ENCODE measurements at regions not wholly inside any gene's neighbourhood (a gene's known extent, or its start where the extent isn't known, plus 50 kb on each side); places are given as distances from the start of the nearest gene placed in this dataset.
"Not testable (repeated sequence)": the region's sequence is repeated elsewhere in the genome, so short reads cannot be mapped to it uniquely, and the experiment has no call there.

DNA sequence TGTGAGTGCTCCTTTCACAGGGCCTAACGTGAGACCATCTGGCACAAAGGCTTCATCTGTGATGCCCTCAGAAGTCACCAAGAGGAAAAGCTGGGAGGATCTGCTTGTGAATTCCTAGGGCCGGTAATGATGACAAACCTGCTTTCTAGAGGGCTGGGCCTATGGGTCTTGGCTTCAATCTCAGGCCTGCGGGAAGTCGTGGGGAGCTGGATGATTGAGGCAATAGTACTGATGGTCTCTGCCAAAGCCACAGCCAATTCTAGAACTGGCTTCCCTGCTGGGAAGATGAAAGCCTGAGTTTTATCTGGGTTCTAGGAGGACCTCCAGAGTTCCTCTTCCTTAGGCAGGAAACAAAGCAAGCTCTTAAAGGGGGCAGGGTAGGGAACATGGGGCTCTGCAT is 102.7 kb downstream of the TMEM215 start:
- H3K27ac ChIP-seq = no peak overlapping the region
- no peaks in the 10 kb centered on the region for H3K9me2 ChIP-seq (ENCODE audit: insufficient read depth)
- H3K79me2 ChIP-seq (ENCODE audit: insufficient read depth) = no peaks in the 10 kb centered on the region
- H3K36me3 ChIP-seq (ENCODE audit: low read depth) = no peaks in the 10 kb centered on the region
- DNase-seq = no peak
- no peaks in the 10 kb centered on the region for H4K20me1 ChIP-seq (ENCODE audit: insufficient read depth)
- in situ Hi-C loops (cut with MboI) = no loop called here
- no peak overlapping the region for H3K4me3 ChIP-seq
- 47 to 53% methylated on average over 4 of the region's 4 CpGs for WGBS, 2 experiments (ENCODE audit: low coverage in 1 of 2, low lambda C conversion rate in 2 of 2, missing lambda C conversion rate in 2 of 2)
- H3K4me2 ChIP-seq (ENCODE audit: unreplicated experiment) = no peak overlapping the region
- H3F3A ChIP-seq (ENCODE audit: insufficient read depth) = no peaks in the 10 kb centered on the region
- TF ChIP-seq EZH2 (IDR thresholded peaks at IDR 0.05; ENCODE audit: insufficient read depth, poor library complexity, severe bottlenecking) (no peak), EZH2phosphoT487 (IDR thresholded peaks at IDR 0.05; ENCODE audit: insufficient read depth, low read depth) (no peak)
- no peak overlapping the region for H3K9ac ChIP-seq
- H3K27me3 ChIP-seq (replicated peaks; ENCODE audit: insufficient read depth) = 0 out of 2 replicates have a peak, but pooled peaks cover 8% of the 10 kb centered on the region
- H3K4me1 ChIP-seq (ENCODE audit: insufficient read depth) = no peaks in the 10 kb centered on the region
- no peak overlapping the region for H2AFZ ChIP-seq
- no peaks in the 10 kb centered on the region for H3K9me3 ChIP-seq (ENCODE audit: low read depth)

DNA sequence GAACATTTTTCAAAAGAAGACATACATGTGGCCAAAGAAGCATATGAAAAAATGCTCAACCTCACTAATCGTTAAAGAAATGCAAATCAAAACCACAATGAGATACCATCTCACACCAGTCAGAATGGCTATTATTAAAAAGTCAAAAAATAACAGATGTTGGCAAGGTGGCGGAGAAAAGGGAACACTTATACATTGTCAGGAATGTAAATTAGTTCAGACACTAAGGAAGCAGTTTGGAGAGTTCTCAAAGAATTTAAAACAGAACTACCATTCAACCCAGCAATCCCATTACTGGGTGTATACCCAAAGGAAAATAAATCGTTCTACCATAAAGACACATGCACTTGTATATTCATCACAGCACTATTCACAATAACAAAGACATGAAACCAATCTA is 106.9 kb downstream of the APTX start:
- H3K9me2 ChIP-seq (ENCODE audit: insufficient read depth); H3K79me2 ChIP-seq (ENCODE audit: insufficient read depth); H3K27me3 ChIP-seq (replicated peaks; ENCODE audit: insufficient read depth); H4K20me1 ChIP-seq (ENCODE audit: insufficient read depth); DNase-seq; H3F3A ChIP-seq (ENCODE audit: insufficient read depth); H3K4me1 ChIP-seq (ENCODE audit: insufficient read depth); H3K4me2 ChIP-seq (ENCODE audit: unreplicated experiment); H3K27ac ChIP-seq; H2AFZ ChIP-seq; H3K36me3 ChIP-seq (ENCODE audit: low read depth); in situ Hi-C loops (cut with MboI); H3K9me3 ChIP-seq (ENCODE audit: low read depth); H3K4me3 ChIP-seq; H3K9ac ChIP-seq: not testable (repeated sequence)
- 8 to 9% methylated on average over 3 of the region's 3 CpGs for WGBS, 2 experiments (ENCODE audit: low coverage in 1 of 2, low lambda C conversion rate in 2 of 2, missing lambda C conversion rate in 2 of 2)

DNA sequence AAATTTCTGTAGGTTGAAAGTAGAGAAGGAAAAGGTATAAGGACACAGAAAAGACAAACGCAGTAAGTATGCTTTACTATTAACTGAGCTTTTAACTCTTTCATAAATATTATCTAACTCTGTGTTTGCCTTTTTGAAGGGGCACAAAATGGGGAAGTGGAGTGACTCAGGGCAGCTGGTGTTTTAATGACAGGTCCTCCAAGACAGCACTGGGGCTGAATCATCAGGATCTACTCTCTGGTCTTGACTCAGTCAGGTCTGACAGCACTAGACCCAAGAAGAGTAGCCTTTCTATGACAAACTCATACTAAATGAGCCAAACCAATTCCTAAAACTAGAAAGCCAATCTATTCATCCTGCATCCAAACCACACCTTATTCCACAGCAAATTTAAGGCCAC is 102.2 kb downstream of the APTX start:
- peak; percentile 61 for DNase-seq
- WGBS, 2 experiments (ENCODE audit: low coverage in 1 of 2, low lambda C conversion rate in 2 of 2, missing lambda C conversion rate in 2 of 2) = 25 to 27% methylated on average over 1 of the region's 1 CpG
- TF ChIP-seq EZH2 (IDR thresholded peaks at IDR 0.05; ENCODE audit: insufficient read depth, poor library complexity, severe bottlenecking) (no peak), EZH2phosphoT487 (IDR thresholded peaks at IDR 0.05; ENCODE audit: insufficient read depth, low read depth) (no peak)
- H3K4me3 ChIP-seq = no peak overlapping the region
- no peaks in the 10 kb centered on the region for H3K79me2 ChIP-seq (ENCODE audit: insufficient read depth)
- no peaks in the 10 kb centered on the region for H3K27me3 ChIP-seq (replicated peaks; ENCODE audit: insufficient read depth)
- in situ Hi-C loops (cut with MboI) = no loop called here
- H3K9me3 ChIP-seq (ENCODE audit: low read depth) = no peaks in the 10 kb centered on the region
- H4K20me1 ChIP-seq (ENCODE audit: insufficient read depth) = no peaks in the 10 kb centered on the region
- H3K27ac ChIP-seq = no peak overlapping the region
- H3K4me1 ChIP-seq (ENCODE audit: insufficient read depth) = no peaks in the 10 kb centered on the region
- no peaks in the 10 kb centered on the region for H3F3A ChIP-seq (ENCODE audit: insufficient read depth)
- H3K9me2 ChIP-seq (ENCODE audit: insufficient read depth) = no peaks in the 10 kb centered on the region
- H3K9ac ChIP-seq = no peak overlapping the region
- no peak overlapping the region for H3K4me2 ChIP-seq (ENCODE audit: unreplicated experiment)
- H3K36me3 ChIP-seq (ENCODE audit: low read depth) = no peaks in the 10 kb centered on the region
- no peak overlapping the region for H2AFZ ChIP-seq

DNA sequence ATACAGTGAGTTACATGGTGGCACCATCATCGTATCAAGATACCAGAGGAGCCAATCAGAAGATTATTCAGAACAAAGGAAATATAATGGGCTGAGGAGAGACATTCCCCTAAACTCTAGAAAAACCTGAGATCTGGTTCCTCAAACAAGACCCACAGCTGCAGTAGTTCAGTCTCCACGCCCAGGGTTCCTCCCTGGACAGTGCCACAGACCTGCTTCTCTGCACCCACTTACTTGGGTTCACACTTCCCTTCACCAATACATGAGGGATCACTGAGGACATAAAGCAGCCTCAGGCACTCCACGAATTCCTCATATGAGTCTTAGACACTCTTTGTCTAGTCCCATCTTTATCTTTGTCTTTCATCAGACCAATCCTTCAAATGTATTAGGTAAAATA is 101.7 kb downstream of the APTX start:
- Histone ChIP-seq H3K4me1 (ENCODE audit: insufficient read depth) (no peaks in the 10 kb centered on the region), H3K4me3 (no peak overlapping the region), H2AFZ (no peak overlapping the region), H3K4me2 (ENCODE audit: unreplicated experiment) (no peak overlapping the region), H3K9me3 (ENCODE audit: low read depth) (no peaks in the 10 kb centered on the region), H4K20me1 (ENCODE audit: insufficient read depth) (no peaks in the 10 kb centered on the region), H3K36me3 (ENCODE audit: low read depth) (no peaks in the 10 kb centered on the region), H3F3A (ENCODE audit: insufficient read depth) (no peaks in the 10 kb centered on the region), H3K9ac (no peak overlapping the region), H3K9me2 (ENCODE audit: insufficient read depth) (no peaks in the 10 kb centered on the region), H3K79me2 (ENCODE audit: insufficient read depth) (no peaks in the 10 kb centered on the region), H3K27me3 (replicated peaks; ENCODE audit: insufficient read depth) (no peaks in the 10 kb centered on the region), H3K27ac (no peak overlapping the region)
- DNase-seq = no peak
- WGBS, 2 experiments (ENCODE audit: low coverage in 1 of 2, low lambda C conversion rate in 2 of 2, missing lambda C conversion rate in 2 of 2) = 25 to 32% methylated on average over 3 of the region's 3 CpGs
- in situ Hi-C loops (cut with MboI) = no loop called here
- TF ChIP-seq EZH2 (IDR thresholded peaks at IDR 0.05; ENCODE audit: insufficient read depth, poor library complexity, severe bottlenecking) = no peak
- no peak for TF ChIP-seq EZH2phosphoT487 (IDR thresholded peaks at IDR 0.05; ENCODE audit: insufficient read depth, low read depth)

DNA sequence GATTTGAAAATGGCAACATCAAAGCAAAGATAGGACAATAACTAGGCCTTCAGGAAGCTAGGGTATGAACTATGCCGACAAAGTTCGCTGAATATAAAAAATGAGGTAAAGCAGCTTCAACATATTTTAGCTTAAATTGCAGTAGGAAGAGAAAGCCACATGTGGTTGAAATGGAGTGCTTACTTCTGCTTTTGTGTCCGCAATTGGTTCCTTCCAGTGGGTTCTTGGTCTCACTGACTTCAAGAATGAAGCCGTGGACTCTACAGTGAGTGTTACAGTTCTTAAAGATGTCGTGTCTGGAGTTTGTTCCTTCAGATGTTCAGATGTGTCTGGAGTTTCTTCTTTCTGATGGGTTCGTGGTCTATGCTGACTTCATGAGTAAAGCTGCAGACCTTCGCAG is 95.2 kb downstream of the APTX start:
- H3K9me2 ChIP-seq (ENCODE audit: insufficient read depth) = no peaks in the 10 kb centered on the region
- H2AFZ ChIP-seq = no peak overlapping the region
- H3K9me3 ChIP-seq (ENCODE audit: low read depth) = no peaks in the 10 kb centered on the region
- no peak overlapping the region for H3K4me2 ChIP-seq (ENCODE audit: unreplicated experiment)
- H4K20me1 ChIP-seq (ENCODE audit: insufficient read depth) = no peaks in the 10 kb centered on the region
- no peaks in the 10 kb centered on the region for H3K4me1 ChIP-seq (ENCODE audit: insufficient read depth)
- no peaks in the 10 kb centered on the region for H3F3A ChIP-seq (ENCODE audit: insufficient read depth)
- in situ Hi-C loops (cut with MboI) = no loop called here
- no peak for DNase-seq
- no peak overlapping the region for H3K9ac ChIP-seq
- H3K36me3 ChIP-seq (ENCODE audit: low read depth) = no peaks in the 10 kb centered on the region
- no peak overlapping the region for H3K27ac ChIP-seq
- no peaks in the 10 kb centered on the region for H3K79me2 ChIP-seq (ENCODE audit: insufficient read depth)
- no peaks in the 10 kb centered on the region for H3K27me3 ChIP-seq (replicated peaks; ENCODE audit: insufficient read depth)
- TF ChIP-seq EZH2 (IDR thresholded peaks at IDR 0.05; ENCODE audit: insufficient read depth, poor library complexity, severe bottlenecking) = no peak
- no peak for TF ChIP-seq EZH2phosphoT487 (IDR thresholded peaks at IDR 0.05; ENCODE audit: insufficient read depth, low read depth)
- WGBS, 2 experiments (ENCODE audit: low coverage in 1 of 2, low lambda C conversion rate in 2 of 2, missing lambda C conversion rate in 2 of 2) = 38 to 44% methylated on average over 7 of the region's 7 CpGs
- H3K4me3 ChIP-seq = no peak overlapping the region
